22Rv1 (cell line): ENCODE measurements at regions not wholly inside any gene's neighbourhood (a gene's known extent, or its start where the extent isn't known, plus 50 kb on each side); places are given as distances from the start of the nearest gene placed in this dataset.
A peak's percentile ranks its signal among the peaks of the same experiment; 100 is the strongest.

Source experiments
- H3K27ac ChIP-seq: fragments of 450-650 bp; 2 replicates; pipeline ENCODE4 v1.5.1; 2017
- ZFX ChIP-seq: fragments of 450-650 bp; IDR thresholded peaks from 2 replicates; pipeline ENCODE4 v1.6.1; 2017; ENCODE audit warnings: antibody characterized with exemption, borderline replicate concordance
- TF ChIP-seq, protein P1 (sequence below): fragments of 450-650 bp; IDR thresholded peaks from 2 replicates; pipeline ENCODE4 v1.5.1; 2017; ENCODE audit warnings: mild to moderate bottlenecking

DNA sequence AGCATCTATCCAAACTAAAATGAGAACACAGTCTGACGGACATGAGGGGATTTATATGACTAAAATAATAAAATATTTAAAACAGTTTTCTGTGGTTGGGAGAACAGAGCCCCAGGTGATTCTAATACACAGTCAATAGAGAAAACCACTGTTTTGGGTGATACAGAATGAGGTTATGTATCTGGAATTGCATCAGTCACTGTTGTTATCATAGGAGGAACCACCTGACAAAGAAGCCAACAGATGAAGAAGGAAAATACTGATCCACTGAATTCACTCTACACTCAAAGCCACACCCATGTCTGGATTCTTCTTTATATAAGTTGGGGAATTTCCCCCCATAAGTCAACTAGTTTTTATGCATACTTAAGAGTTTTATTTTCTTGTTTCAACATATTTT, 799.0 kb downstream of the TLR4 start:
- no peak overlapping the region for H3K27ac ChIP-seq
- TF ChIP-seq ZFX, result no peak
- TF ChIP-seq, protein P1, sequence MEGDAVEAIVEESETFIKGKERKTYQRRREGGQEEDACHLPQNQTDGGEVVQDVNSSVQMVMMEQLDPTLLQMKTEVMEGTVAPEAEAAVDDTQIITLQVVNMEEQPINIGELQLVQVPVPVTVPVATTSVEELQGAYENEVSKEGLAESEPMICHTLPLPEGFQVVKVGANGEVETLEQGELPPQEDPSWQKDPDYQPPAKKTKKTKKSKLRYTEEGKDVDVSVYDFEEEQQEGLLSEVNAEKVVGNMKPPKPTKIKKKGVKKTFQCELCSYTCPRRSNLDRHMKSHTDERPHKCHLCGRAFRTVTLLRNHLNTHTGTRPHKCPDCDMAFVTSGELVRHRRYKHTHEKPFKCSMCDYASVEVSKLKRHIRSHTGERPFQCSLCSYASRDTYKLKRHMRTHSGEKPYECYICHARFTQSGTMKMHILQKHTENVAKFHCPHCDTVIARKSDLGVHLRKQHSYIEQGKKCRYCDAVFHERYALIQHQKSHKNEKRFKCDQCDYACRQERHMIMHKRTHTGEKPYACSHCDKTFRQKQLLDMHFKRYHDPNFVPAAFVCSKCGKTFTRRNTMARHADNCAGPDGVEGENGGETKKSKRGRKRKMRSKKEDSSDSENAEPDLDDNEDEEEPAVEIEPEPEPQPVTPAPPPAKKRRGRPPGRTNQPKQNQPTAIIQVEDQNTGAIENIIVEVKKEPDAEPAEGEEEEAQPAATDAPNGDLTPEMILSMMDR, result no peak

DNA sequence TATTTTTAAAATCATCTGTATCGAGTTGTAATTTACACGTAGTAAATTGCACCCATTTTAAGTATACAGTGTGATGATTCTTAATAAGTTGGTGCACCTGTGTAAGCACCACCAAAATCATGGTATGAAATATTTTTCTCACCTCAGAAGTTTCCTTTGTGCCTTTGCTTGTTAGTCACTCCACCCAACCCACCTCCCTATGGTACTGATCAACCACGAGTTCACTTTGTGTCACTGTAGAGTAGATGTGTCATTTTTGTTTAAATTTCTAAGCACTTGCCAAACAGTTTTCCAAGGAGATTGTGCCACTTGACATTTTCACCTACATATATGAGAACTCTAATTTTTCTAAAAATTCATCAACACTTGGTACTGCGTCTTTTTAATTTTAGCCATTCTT, 806.5 kb downstream of the TLR4 start:
- TF ChIP-seq, protein P1, result no peak
- TF ChIP-seq ZFX, result no peak

GRCh38 chr9:118515947-118516346, 811.7 kb downstream of the TLR4 start:
- H3K27ac ChIP-seq, result no peak overlapping the region

More for the DNA sequence above, 806.5 kb downstream of the TLR4 start:
- H3K27ac ChIP-seq, result no peak overlapping the region

GRCh38 chr9:118521261-118521660, 817.1 kb downstream of the TLR4 start:
- H3K27ac ChIP-seq, result no peak overlapping the region
- TF ChIP-seq ZFX, result no peak
- TF ChIP-seq, protein P1, result no peak

More at GRCh38 chr9:118515947-118516346, 811.7 kb downstream of the TLR4 start:
- TF ChIP-seq, protein P1, result no peak
- no peak for TF ChIP-seq ZFX

GRCh38 chr9:118522093-118523028, 818.2 kb downstream of the TLR4 start:
- TF ChIP-seq, protein P1, result peak; percentile 79
- no peak for TF ChIP-seq ZFX
- H3K27ac ChIP-seq, result no peak overlapping the region

GRCh38 chr9:118527261-118527660, 823.1 kb downstream of the TLR4 start:
- no peak overlapping the region for H3K27ac ChIP-seq
- TF ChIP-seq ZFX, result no peak
- TF ChIP-seq, protein P1, result no peak

GRCh38 chr9:118529210-118529609, 825.0 kb downstream of the TLR4 start:
- no peak overlapping the region for H3K27ac ChIP-seq
- no peak for TF ChIP-seq ZFX
- TF ChIP-seq, protein P1, result no peak
